HEK293 (cell line): ENCODE measurements at regions not wholly inside any gene's neighbourhood (a gene's known extent, or its start where the extent isn't known, plus 50 kb on each side); places are given as distances from the start of the nearest gene placed in this dataset.

Experiments
- ZNF239 ChIP-seq: fragments of 450-650 bp; formaldehyde crosslinking; IDR thresholded peaks from 2 replicates; pipeline ENCODE4 v1.5.1; 2016; ENCODE audit warnings: missing biosample characterization, missing genetic modification characterization
- ZNF488 ChIP-seq: fragments of 450-650 bp; formaldehyde crosslinking; IDR thresholded peaks from 2 replicates; pipeline ENCODE4 v1.5.1; 2016; ENCODE audit warnings: missing biosample characterization, missing genetic modification characterization
- TF ChIP-seq, protein P1 (sequence below): fragments of 450-650 bp; formaldehyde crosslinking; IDR thresholded peaks from 2 replicates; pipeline ENCODE4 v1.5.1; 2016; ENCODE audit warnings: missing biosample characterization, missing genetic modification characterization

GRCh38 chr20:11453430-11453829 lies 464.3 kb upstream of the BTBD3 start:
- no peak for TF ChIP-seq ZNF239 (tag by site-specific recombination)
- TF ChIP-seq, protein P1, sequence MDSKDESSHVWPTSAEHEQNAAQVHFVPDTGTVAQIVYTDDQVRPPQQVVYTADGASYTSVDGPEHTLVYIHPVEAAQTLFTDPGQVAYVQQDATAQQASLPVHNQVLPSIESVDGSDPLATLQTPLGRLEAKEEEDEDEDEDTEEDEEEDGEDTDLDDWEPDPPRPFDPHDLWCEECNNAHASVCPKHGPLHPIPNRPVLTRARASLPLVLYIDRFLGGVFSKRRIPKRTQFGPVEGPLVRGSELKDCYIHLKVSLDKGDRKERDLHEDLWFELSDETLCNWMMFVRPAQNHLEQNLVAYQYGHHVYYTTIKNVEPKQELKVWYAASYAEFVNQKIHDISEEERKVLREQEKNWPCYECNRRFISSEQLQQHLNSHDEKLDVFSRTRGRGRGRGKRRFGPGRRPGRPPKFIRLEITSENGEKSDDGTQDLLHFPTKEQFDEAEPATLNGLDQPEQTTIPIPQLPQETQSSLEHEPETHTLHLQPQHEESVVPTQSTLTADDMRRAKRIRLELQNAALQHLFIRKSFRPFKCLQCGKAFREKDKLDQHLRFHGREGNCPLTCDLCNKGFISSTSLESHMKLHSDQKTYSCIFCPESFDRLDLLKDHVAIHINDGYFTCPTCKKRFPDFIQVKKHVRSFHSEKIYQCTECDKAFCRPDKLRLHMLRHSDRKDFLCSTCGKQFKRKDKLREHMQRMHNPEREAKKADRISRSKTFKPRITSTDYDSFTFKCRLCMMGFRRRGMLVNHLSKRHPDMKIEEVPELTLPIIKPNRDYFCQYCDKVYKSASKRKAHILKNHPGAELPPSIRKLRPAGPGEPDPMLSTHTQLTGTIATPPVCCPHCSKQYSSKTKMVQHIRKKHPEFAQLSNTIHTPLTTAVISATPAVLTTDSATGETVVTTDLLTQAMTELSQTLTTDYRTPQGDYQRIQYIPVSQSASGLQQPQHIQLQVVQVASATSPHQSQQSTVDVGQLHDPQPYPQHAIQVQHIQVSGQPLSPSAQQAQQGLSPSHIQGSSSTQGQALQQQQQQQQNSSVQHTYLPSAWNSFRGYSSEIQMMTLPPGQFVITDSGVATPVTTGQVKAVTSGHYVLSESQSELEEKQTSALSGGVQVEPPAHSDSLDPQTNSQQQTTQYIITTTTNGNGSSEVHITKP (tag by site-specific recombination) = no peak
- no peak for TF ChIP-seq ZNF488
